Esophagus mucosa (tissue), 1 donor: ENCODE measurements at regions not wholly inside any gene's neighbourhood (a gene's known extent, or its start where the extent isn't known, plus 50 kb on each side); places are given as distances from the start of the nearest gene placed in this dataset.

Experiments used
- ATAC-seq: fragments of 200-7000 bp; cut with Tn5 transposase; one replicate; pipeline ENCODE4 v1.9.1; 2020
- donor health status: DM: yes; HTN: yes; CAD: no.

- ATAC-seq: no peak
Measured at GRCh38 chr13:91072486-91072885, 275.0 kb upstream of the MIR17HG start.

DNA sequence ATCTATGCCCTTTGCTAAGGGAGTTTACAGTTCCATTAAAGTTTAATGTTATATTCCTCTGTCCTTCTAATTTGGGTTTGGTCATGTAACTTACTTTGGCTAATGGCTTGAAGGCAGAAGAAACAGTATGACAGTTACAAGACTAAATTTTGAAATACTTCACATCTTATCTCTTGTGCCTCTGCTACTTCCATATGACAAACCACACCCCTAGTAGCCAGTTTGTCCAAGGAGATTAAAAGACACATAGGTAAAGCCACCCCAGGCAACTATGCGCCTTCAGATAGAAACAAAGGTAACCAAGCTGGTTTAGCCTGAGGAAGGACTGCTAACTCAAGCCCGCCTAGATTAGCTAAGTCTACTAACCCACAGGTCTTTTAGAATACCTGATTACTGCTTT, 273.4 kb upstream of the MIR17HG start:
- no peak for ATAC-seq

GRCh38 chr13:91076830-91077229, 270.7 kb upstream of the MIR17HG start:
- no peak for ATAC-seq

GRCh38 chr13:91078093-91078679, 269.3 kb upstream of the MIR17HG start:
- ATAC-seq: no peak

- ATAC-seq: no peak
Measured at GRCh38 chr13:91079176-91079575, 268.3 kb upstream of the MIR17HG start.

DNA sequence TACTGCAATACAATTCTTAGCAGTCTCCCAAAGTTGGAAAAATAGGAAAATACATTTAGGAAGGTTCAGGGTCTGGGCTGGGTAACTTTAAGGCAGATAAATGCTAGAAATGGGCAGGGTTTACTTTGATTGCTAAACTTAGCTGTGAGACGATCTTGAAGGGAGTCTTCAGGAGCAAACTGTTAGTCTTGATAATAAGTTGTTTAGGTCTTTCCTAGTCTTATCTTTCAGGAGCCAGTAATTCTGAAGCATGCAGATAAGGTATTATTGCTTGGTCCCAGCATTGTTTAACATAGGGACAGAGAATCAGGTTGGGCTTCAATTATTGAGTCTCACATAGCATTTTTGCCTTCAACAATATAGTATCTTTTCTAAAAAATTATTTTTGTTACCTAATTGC, 262.4 kb upstream of the MIR17HG start:
- no peak for ATAC-seq

DNA sequence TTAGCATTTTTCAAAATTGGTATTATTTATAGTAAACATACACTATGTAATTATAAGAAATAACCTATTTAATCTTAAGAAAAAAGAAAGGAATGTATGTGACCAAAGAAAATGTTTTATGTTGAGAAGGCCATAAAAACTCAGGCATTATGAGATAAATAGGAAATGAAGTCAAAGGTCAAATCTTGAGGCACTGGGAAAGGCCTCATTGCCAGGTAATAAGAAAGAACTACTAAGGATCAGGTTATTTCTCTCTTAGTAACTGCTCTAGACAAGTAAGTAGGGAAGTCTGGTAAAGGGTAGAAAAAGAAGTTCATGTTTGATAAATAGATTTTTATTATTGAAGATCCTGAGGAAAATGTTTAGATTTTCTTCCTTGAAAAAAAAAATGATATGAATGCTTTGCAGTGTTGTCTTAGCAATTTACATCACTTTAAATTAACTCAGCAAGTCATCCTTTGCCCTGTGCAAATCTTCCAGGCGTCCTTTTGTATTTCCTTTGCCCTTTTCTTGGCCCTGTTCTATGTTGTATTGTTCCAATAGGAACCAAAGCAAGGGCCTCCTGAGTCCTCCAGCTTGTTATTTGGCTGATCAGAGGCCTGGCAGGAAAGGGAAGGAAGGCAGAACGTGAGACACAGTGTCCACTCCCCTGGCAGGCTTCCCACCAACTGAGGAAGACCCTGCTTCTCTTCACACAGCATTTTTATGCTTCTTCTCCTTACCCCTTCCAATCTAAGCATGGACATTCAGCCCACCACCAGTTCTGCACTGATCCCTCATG, 260.4 kb upstream of the MIR17HG start:
- no peak for ATAC-seq

DNA sequence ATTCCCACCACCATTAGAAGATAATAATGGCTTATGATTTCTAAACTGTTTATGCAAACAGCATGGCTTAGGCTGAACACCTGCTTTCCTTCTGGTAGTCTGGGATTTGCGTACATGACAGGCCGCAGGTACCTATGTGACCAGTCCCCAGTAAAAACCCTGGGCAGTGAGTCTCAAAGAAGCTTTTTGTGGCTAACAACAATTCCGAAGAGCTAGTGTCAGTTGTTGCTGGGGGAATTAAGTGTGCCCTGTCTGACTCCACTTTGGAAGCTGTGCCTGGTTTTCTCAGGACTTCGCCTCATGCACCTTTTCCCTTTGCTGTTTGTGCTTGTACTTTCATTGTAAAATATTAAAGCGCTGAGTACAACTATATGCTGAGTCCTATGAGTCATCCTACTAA, 250.2 kb upstream of the MIR17HG start:
- ATAC-seq: no peak

DNA sequence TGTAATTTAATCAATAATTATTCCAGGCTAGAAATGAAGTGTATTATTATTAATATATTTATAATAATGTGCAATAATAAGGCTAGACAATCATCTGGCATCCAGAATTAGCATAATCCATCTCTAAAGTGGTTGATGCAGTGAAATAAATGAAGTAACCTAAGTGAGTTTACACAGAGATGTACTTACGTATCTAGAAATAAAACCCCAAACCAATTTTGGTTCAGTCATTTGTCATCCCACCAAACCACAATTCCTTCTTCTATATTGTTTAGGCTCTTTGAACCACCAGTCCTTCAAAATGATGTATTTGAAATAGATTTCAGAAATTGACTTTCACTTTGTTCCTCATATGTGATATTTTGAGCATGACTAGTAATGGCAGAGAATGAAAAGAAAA, 247.6 kb upstream of the MIR17HG start:
- ATAC-seq: no peak

DNA sequence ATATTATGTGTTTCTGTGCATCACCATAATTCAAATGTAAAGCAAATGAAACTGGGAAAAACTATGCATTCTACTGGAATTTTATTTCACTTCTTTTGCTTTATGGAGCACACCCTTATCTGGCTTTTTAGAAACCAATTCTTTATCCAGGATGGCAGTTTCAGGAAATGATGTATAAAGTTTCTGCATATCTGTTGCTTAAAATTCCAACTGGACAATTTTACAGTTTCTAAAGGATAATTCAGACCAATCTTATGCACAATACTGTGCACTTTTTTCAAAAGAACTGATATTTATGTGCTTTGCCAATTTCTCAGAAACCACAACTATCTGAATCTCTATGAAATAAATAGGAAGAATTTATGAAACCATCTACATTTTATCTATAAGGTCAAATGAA, 246.5 kb upstream of the MIR17HG start:
- no peak for ATAC-seq

DNA sequence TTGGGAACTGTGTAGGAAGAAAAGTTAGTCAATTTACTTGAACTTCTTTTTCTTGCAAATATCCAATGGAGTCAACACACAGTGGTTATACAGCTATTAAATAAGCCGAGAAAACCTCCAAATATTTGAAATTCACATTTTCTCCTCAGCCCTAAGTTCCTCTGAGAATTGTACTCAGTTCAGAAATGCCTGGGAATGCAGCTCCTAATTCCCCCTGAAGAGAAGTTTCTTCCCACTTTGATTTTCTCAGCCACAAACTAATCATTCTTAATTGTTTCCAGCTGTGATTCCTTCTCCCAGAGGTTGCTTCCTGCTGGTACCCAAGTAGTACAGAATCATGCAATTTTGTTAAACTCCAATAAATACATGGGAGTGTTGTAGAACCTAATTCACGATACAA, 246.1 kb upstream of the MIR17HG start:
- ATAC-seq: no peak

DNA sequence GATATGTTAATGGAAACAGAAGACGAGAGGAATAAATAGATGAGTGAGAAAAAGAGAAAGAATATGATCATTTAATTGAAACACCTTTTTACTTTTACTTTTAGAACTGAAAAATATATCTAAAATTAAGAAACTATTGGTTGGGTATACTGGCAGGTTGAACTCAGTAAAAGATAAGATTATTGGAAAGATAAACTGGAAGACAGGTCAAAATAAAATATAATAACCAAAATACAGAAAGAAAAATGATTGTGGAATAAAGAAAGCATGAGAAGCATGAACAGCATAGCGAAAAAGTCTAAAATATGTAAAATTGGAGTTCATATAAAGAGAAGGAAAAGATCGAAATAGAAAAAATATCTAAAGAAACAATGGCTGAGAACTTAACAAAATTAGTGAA, 242.2 kb upstream of the MIR17HG start:
- ATAC-seq: no peak

GRCh38 chr13:91106565-91106964, 240.9 kb upstream of the MIR17HG start:
- no peak for ATAC-seq

DNA sequence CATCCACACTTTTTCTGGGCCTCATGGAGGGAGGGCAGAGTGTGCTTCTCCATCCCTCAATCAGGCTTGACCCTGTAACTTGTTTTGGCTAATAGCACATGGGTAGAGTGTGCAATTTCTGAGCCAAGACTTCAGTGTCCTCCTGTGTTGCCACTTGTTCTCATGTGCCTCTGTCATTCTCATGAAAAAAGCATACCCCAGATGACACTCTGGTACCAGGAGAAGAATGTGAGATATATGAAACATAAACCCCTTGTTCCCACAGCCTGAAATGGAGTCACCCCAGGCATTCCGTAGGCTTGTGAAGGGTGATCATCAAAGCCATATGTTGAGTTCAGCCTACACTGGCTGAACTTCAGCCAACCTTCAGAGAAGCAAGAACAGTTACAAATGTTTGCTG, 239.2 kb upstream of the MIR17HG start:
- no peak for ATAC-seq

- ATAC-seq: no peak
Measured at GRCh38 chr13:91111476-91112200, 235.8 kb upstream of the MIR17HG start.

GRCh38 chr13:91112201-91112923, 235.1 kb upstream of the MIR17HG start:
- no peak for ATAC-seq

DNA sequence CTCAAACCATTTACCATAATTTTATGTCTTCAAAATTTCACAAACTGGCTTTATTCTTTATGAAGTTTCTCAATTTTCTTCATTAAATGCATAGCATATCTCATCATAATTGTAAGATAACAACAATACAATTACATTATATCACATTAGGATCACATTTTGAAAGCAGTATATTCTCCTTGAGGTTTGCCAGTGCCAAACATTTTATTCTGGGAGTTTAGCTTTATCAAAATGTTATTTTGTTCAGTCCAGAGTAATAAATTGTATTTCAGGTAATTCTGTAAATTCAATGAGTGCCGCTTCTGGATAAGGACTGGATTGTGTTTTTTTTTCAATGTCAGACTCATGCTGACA, 234.6 kb upstream of the MIR17HG start:
- ATAC-seq: no peak

GRCh38 chr13:91115776-91116175, 231.7 kb upstream of the MIR17HG start:
- no peak for ATAC-seq

GRCh38 chr13:91117351-91117750, 230.1 kb upstream of the MIR17HG start:
- ATAC-seq: no peak

GRCh38 chr13:91119643-91120042, 227.8 kb upstream of the MIR17HG start:
- no peak for ATAC-seq

DNA sequence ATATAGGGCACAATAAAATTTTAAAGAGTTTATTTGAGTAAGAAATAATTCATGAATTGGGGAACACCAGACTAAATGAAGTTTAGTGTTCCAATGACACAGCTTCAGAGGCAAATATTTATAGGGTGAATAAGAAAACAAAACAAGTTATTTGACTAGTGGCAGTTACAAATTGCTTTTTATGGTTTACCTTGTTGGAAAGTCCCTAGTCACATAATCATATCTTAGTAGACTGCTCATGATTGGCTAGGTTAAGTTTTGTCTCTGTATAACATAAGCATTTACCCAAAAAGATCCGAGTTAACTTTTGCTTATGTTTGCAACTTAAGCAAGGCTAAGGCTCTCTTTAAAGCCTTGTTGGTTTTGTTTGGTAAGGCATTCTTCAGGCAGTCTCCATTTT, 224.7 kb upstream of the MIR17HG start:
- no peak for ATAC-seq

GRCh38 chr13:91123456-91124127, 223.9 kb upstream of the MIR17HG start:
- ATAC-seq: no peak

DNA sequence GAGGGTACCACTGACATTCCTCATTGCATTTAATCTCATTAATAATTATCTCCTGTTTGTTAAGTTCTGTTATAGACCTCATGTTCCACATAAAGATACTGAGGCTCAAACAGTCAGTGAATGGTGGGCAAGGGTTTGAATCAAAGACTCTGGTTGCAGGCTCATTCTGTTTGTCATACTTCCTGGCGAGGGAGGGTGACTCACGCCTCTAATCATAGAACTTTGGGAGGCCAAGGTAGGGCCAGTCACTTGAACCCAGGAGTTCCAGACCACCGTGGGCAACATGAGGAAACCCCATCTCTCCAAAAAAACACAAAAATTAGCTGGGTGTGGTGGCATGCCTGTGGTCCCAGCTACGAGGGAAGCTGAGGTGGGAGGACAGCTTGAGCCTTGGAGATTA, 220.7 kb upstream of the MIR17HG start:
- no peak for ATAC-seq
